Brain pericyte (primary cell): ENCODE measurements at regions not wholly inside any gene's neighbourhood (a gene's known extent, or its start where the extent isn't known, plus 50 kb on each side); places are given as distances from the start of the nearest gene placed in this dataset.

Experiments used
- DNase-seq: peaks from one replicate; pipeline ENCODE4 v3.0.0-alpha.2; 2012; ENCODE audit warnings: low read depth, low spot score

DNA sequence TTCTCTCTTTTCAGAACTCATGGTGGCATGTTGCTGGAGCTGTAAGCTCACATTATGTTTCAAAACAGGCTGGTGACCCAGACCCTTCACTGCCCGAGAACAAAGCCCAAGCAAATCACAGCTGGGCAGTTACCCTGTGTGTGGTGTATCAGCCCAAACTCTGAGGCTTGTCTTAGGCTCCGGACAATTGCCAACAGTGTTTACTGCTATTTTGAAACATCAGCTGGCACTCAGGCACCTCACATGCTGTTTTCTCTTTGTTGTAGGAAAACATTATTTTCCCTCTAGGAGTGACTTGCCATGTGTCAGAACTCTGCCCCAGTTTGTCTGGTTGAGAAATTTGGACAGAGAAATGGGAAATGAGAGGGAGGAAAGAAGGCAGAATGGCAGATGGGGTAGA, 237.6 kb upstream of the APCDD1 start:
- no peak for DNase-seq

DNA sequence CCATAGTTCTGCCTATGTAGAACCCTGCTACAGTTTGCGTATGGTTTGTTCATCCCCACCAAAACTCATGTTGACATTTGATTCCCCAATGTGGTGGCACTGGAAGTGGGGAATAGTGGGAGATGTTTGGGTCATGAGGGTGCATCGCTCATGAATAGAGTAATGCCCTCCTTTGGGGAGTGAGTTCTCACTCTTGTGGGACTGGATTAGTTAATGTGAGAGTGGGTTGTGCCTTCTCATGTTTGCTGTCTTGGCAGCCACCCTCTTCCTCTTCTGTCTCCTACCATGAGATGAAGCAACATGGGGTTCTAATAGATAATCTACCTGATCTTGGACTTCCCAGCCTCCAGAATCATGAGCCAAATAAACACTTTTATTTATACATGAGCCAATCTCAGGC, 237.2 kb upstream of the APCDD1 start:
- DNase-seq: no peak

DNA sequence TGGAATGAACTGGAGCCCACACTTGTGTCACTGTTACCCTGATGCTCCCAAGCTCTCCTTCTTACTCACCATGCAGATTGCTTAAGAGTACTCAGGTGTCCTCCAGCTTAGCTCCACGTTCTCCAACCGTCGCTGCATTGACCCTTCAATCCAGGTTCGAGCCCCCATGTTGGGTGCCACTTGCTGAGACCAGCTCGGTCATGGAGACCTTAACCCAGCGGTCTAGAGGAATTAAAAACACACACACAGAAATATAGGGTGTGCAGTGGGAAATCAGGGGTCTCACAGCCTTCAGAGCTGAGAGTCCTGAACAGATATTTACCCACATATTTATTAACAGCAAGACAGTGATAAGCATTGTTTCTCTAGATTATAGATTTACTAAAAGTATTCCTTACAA, 229.1 kb upstream of the APCDD1 start:
- no peak for DNase-seq

DNA sequence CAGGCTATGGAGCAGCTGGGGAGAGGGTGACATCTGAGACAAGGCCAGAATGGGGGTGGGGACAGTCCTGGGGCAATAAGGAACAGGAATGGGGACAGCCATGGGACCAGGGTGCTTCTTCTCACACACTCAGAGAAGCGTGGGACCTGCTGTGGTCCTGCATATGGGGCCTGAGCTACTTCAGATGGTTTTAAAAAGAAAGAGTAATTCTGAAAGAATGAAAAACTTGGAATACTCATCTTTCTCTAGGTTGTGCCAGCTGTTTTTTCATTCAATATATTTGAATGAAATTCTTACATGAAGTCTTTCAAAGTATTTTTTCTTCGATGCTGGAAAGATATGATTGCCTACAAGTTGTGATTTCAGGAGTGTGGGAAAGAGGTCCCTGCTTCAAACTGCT, 227.5 kb upstream of the APCDD1 start:
- DNase-seq: no peak

DNA sequence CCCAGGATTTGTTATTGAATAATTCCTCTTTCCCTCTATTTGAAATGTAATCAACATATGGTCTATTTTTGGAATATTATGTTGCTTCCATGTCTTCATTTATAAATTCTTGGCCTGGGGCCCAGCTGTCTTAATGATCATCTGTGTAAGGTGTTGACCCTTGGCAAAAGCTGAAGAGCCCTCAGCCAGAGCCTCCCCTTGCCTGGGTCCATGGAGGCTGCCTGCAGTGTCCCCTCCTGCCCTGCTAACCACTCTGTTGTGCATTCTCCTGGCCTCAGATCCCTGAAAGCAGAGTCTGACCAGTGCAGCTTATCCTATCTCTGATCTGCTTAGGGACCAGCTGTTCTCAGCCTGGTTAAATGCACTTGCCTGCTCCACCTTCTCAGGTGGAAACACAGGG, 226.1 kb upstream of the APCDD1 start:
- DNase-seq: no peak

DNA sequence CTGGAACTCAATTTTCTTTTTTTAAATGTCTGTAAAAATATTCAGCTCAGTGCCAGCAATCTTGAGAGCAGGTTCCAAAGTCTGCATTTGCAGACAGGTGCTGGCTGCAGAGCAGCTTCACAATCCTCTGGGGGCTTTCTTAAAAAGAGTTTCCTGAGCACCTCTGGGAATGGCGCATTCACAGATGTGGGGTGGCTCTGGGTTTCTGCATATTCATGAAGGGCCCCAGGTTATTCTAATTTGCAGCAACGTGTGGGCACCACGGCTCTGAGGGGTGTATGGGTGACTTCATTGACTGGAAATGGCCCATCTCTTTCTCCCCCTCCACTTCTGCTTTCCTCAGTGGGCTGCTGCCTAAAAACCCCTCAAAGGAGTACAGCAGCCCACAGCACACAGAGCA, 225.0 kb upstream of the APCDD1 start:
- no peak for DNase-seq

DNA sequence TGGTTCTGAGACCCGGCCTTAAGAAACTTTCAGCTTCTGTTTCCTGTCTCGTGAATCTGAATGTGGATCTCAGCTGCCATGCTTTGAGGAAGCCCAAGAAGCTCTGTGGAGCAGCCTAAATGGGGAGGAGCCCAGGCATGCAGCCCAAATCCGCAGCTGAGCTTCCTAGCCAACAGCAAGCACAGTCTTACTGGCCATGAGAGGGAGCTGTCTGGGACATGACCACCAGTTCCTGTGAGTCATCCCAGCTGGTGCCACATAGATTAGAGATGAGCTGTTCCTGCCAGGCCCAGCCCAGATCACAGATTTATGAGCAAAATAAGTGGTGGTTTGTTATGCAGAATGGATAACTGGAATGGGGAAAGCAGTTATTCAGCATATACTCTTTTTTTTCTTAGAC, 224.4 kb upstream of the APCDD1 start:
- no peak for DNase-seq

DNA sequence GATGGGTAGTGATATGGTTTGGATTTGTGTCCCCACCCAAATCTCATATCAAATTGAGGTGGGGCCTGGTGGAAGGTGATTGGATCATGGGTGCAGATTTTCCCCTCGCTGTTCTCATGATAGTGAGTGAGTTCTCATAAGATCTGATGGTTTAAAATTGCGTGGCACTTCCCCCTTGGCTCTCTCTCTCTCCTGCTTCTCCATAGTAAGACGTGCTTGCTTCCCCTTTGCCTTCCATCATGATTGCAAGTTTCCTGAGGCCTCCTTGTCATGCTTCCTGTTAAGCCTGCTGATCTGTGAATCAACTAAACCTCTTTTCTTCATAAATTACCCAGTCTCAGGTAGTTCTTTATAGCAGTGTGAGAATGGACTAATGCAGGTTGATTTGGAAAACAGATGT, 223.2 kb upstream of the APCDD1 start:
- DNase-seq: no peak

DNA sequence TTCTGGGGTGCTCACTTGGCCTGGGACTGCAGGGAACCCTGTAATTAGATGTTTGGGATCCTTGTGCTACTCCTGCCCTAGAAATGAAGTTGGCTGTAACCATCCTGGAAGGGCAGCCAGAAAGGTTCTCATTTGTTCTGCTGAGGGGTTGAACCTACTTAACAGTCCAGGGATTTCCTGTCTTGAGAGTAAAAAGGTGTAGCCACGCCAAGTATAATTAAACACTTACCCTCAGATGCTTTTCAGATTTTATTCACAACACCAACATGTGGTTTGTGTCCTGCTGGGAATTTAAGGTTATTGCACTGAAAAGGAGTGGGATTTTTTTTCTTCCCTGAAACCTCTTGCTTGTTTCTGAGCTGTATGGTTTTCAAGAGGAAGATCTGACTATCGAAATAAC, 222.4 kb upstream of the APCDD1 start:
- no peak for DNase-seq

DNA sequence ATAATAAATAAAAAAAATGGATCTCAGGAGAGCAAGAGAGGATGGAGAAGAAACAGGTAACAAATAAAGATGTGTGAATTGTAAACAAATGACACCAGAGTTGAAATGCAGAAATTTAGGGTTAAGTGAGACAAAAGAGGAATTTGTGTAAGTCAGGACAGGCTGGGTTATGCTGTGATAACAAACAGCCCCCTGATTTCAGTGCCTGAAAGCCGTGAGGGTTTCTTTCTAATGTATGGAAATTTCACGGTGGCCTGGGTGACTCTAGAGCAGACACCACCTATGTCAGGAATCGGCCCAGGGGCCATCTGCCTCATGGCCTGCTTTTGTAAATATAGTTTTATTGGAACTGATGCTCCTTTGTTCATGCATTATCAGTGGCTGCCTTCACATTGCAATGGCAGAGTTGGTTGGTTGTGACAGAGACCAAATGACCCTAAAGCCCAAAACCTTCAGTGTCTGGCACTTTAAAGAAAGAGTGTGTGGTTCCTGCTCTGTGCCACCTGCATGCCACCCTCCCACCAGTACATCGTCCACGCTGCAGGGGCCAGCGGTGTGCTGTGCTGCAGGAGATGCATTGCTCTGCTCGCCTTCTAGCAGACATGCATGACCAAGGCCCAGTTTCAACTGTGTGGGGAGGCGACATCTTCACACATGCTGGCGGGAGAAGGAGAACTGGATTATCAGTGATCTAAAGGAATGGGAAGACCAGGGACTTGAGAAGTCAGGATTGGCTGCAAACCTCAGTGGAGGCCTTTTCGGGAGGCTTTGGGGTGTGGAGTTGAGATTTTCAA, 221.2 kb upstream of the APCDD1 start:
- no peak for DNase-seq

DNA sequence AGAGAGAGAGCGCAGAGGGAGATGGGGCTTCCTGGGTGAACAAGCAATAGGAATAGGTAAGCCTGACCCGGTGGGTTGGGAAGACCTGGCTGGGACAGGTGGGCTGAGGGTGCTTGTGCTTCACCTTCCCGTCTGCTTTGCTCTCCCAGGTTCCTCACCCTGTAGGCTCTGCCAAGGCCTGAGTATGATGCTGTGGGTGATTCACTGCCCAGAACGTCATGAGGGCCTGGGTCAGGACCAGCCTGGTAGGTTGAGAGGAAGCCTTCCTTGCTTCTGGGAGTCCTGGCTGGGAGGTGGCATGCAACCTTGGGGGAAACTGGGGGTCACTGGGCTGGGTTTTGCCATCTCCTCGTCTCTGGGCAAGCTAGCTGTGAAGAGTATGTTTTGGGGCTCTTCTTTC, 220.2 kb upstream of the APCDD1 start:
- no peak for DNase-seq

DNA sequence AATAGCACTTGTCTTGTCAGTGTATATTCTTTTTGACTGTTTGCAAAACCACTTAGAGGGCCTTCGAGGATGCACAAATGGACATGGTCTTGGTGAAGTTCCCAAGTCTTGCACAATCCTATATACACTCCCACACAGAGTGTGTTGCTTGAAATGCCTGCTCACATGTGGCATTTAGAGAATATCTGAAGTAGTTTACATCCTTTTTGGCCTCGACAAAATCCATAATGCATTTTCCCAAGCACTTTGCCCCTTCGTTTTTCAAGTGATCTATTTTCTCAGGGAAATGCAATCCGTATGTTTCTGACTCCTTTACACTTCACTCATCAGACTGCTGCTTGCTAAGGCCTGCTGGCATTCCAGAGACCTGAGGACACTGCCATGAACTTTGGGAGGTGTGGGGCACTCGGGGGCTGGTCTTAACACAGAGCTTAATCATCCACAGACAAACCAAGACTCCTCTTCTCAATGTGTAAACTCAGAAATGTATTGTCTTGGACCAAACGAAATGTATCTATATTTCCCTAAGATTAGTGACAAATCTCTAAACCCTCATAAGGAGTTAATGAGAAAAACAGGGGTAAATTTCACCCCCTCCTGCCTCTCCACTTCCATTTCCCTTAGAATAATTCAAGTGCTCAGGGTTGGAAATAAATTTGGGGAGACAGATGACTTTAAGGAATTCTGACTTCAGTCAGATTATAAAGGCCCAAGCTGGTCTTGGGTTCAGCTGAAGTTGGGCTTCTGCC, 219.3 kb upstream of the APCDD1 start:
- DNase-seq: no peak

DNA sequence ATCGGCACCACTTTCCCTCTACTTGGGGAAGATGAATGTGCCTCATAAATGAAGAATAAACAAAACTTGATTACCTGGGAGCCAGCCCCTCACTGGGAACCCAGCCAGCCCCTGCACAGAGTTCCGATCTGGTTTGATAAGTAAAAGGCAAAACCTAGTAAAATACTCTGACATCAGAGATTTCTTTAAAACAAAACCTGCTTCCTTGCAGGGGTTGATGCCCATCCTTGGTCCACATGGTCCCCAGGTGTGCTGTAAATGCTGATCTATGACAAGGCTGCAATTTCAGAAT, 218.8 kb upstream of the APCDD1 start:
- no peak for DNase-seq

DNA sequence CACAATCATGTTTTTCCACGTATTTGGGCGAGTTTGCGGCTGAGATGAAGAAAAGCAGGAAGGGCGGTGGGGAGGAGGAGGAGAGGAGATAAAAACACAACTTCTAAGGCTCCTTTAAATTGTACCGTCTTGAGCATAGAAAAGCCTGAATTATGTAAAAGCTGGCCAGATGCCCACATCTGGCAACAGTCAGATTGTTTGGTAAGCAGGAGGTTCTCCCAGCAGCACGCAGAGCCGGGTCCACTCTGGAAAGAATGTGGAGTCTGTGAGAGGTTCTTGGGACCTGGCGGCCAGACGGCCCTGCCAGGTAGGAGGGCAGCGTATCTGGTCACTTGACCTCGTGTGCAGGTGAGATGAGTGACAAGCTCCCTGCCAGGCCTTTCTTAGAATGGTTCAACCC, 215.3 kb upstream of the APCDD1 start:
- no peak for DNase-seq

DNA sequence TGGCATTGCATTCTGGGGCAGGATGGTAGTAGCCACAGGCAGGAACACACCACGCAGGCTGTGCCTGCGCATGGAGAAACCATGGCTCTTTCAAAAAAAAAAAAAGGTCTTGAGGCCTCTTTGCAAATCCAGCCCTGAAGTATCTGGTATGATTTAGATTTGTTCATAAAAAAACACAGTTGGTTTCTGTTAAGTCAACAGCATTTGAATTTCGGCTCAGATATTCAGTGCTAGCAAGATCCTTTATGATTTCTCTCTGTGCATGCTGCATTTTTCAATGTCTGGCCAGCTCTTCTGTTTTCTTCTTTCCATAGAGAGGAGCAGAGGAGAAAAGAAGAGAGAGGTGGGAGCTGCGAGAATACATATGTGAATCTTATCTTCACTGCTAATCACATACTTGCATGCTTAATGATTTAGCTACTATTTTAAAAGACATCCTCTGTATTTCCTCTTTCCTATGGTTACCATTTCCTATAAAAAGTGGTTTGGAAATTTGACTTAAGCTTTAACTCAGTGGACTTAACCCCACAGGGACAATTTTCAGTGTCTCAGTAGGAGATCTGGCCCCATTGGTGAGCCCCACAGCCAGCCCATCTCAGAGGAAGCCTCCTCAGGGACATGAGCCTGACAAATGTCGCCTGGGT, 214.3 kb upstream of the APCDD1 start:
- DNase-seq: no peak

DNA sequence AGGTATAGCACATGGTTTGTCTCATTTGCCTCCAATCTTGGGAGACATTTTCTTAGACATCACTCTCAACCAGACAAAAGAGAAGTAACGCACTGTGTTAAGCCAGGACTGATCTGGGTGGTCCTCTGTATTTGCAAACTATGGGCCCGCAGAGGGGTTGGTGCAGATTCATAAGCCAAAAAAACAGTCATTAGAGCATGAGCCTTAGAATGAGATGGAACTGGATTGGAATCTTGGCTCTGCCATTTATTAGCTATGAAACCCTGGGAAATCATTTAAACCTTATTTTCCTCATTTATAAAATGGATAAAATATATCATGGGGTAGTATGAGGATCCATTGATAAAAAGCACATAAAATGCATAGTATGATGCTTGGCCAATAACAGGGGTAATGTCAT, 213.5 kb upstream of the APCDD1 start:
- DNase-seq: no peak

DNA sequence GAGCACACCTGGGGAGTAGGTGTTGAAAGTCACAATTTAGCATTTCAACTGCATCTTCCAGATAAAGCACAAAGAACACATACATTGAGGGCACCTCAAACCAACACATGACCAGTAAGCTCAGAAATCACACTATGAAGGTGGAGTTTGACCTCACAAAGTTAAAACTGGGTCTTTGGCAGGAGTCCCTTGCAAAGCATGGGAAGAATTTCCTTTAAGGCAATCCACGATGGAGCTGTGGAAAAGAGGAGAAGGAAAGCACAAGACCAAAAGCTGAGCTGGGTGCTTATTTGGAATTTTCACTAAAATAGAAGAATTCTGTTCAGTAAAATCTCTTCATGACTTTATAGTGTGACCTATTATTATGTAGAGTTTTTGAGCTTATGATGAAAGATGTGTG, 212.9 kb upstream of the APCDD1 start:
- DNase-seq: no peak

DNA sequence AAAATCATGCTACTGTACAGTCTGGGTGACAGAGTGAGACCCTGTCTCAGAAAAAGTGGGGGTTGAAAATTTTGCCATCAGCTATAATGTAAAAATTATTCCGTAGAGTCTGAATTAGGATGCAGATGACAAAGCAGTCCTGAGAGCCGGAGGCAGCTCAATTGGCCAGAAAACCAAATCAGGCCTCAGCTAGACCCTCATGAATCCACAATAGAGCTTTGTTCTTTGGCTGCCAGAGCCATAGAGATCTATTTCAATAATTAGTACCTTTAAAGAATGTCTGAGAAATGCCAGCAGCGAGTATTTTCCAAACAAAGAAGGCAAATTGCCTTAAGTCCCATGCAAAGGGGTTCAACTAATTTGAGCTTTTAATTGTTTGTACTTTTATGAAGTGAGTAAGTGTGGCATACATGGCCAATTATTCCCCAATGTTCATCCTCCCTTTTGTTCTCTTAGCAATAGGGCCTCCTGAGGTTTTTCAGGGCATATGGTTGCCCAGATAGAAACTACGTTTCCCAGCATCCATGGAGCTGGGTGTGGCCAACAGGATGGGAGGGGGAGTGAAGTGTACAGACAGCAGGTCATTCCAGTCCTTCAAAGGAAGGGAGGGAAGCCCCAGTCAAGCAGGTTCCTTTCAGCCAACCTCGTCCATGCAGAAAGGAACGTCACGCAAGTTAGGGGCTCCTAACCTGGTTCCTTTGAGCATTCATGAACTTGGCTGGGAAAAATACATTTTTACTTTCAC, 211.3 kb upstream of the APCDD1 start:
- no peak for DNase-seq

DNA sequence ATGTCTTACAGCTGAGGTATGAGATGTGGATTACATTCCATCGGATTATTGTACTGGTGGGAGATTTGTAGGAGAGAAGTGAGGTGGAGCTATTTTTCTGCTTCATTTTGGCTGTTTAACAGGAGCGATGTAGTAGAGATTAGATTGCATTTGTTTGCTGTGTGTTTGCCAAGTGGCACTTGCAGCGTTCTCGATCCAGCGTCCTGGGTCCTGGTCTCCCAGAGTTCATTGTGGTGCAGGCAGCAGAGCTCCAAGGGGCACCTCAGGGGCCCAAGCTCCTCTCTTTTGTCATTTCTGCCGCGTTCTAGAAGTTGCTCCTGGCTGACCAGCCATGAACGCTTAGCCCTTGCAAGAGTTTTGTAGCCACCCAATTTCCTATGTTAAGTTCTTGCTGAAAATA, 210.1 kb upstream of the APCDD1 start:
- DNase-seq: no peak

DNA sequence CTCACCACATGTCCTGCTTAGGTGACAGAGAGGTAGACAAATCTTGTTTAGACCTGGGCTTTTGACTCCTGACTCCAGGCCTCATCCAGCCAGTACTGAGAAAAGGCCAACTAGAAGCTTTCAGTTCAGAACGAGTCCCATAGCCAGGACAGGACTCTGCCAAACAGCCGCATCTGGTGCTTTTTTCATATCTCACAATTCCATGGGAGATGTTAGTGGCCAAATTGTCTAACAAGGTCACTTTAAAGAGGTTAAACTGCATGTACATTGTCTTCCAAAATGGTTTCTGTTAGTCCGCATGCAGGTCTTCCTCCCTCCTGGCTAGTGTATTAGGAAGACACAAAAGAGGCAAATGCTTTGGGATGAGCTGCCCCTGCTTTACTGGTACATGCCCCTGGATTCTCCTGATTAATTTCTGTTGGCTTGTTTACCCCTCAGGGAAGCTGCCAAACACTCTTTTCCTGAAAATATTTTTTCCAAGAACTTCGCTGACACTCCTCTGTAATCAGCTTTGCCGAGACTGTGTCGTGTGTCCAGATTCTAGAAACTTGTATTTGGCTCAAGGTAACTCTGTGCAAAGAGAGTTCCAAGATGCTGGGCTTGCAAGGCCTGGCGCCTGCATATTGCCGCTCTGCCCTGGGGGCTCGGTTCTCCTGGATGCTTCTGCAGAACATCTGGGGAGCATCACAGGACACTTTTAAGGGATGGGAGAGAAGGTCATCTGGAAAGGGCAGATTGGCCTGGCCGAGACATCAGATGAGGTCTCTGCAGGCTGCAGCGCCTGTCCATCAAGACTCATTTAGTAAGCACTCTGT, 209.2 kb upstream of the APCDD1 start:
- no peak for DNase-seq

DNA sequence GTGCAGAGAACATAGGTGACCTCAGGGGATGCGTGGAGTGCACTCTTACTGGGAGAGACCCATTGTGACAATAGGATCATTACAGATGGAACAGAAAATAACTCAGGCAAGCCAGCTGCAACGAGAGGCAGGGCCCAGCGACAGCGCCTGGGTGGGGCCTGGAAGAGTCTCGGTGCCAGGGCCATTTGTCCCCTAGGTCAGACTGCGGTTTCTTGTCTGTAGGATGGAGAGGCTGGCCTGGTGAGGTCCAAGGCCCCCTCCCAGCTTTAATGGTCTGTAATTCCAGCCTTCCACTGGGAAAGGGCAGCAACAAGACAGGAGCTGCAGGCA, 208.6 kb upstream of the APCDD1 start:
- no peak for DNase-seq
